Urinary bladder (tissue), 3 donors: ENCODE measurements at regions not wholly inside any gene's neighbourhood (a gene's known extent, or its start where the extent isn't known, plus 50 kb on each side); places are given as distances from the start of the nearest gene placed in this dataset.

ENCODE experiments used
- DNase-seq: peaks from one replicate; pipeline ENCODE4 v3.0.0-alpha.2; 2015; ENCODE audit errors: extremely low spot score
- H3K27ac ChIP-seq: one replicate; pipeline ENCODE4 v1.5.1; 2013; ENCODE audit warnings: low read depth, mild to moderate bottlenecking, moderate library complexity
- H3K36me3 ChIP-seq: one replicate; pipeline ENCODE4 v1.6.1; 2013; ENCODE audit warnings: mild to moderate bottlenecking, moderate library complexity; ENCODE audit not compliant: insufficient read depth
- H3K4me1 ChIP-seq: one replicate; pipeline ENCODE4 v1.6.1; 2013; ENCODE audit warnings: mild to moderate bottlenecking, moderate library complexity; ENCODE audit not compliant: insufficient read depth
- H3K4me3 ChIP-seq: one replicate; pipeline ENCODE4 v1.5.1; 2013; ENCODE audit warnings: low read depth, low read length
- WGBS: extraction: QIAGEN DNeasy Blood & Tissue Kit; methylation state at CpG from one replicate; pipeline ENCODE4 v1.1.7; 2013; 5-methylcytosine and 5-hydroxymethylcytosine counted together
- donor health status: healthy with polysubstance abuse.
- donor health status: healthy.

- no peak for DNase-seq
- WGBS = 48% methylated on average over 3 of the region's 3 CpGs
- Histone ChIP-seq H3K27ac (no peak overlapping the region), H3K4me1 (no peaks in the 10 kb centered on the region), H3K36me3 (no peaks in the 10 kb centered on the region), H3K4me3 (no peak overlapping the region)
Observed at GRCh38 chr3:69531576-69532546, 146.0 kb upstream of the FRMD4B start.

- no peak overlapping the region for H3K4me3 ChIP-seq
- H3K36me3 ChIP-seq = no peaks in the 10 kb centered on the region
- no peak for DNase-seq
- 85% methylated on average over 7 of the region's 7 CpGs for WGBS
- no peaks in the 10 kb centered on the region for H3K4me1 ChIP-seq
- H3K27ac ChIP-seq = no peak overlapping the region
Observed at GRCh38 chr3:69530554-69530953, 144.7 kb upstream of the FRMD4B start.

- no peak for DNase-seq
- Histone ChIP-seq H3K4me1 (no peaks in the 10 kb centered on the region), H3K4me3 (no peak overlapping the region), H3K36me3 (no peaks in the 10 kb centered on the region), H3K27ac (no peak overlapping the region)
Observed at GRCh38 chr3:69527498-69527897, 141.6 kb upstream of the FRMD4B start.

GRCh38 chr3:69524816-69525215, 138.9 kb upstream of the FRMD4B start:
- H3K4me1 ChIP-seq = no peaks in the 10 kb centered on the region
- H3K36me3 ChIP-seq = no peaks in the 10 kb centered on the region
- 98% methylated on average over 1 of the region's 1 CpG for WGBS
- no peak for DNase-seq
- no peak overlapping the region for H3K27ac ChIP-seq
- H3K4me3 ChIP-seq = no peak overlapping the region

- no peaks in the 10 kb centered on the region for H3K4me1 ChIP-seq
- H3K36me3 ChIP-seq = no peaks in the 10 kb centered on the region
- no peak overlapping the region for H3K27ac ChIP-seq
- H3K4me3 ChIP-seq = no peak overlapping the region
- DNase-seq = no peak
Observed at GRCh38 chr3:69521286-69521685, 135.4 kb upstream of the FRMD4B start.

- WGBS = 97% methylated on average over 4 of the region's 4 CpGs
- Histone ChIP-seq H3K36me3 (no peaks in the 10 kb centered on the region), H3K4me1 (peaks cover 1% of the 10 kb centered on the region), H3K4me3 (no peak overlapping the region), H3K27ac (no peak overlapping the region)
- no peak for DNase-seq
Observed at GRCh38 chr3:69511361-69511760, 125.5 kb upstream of the FRMD4B start.

GRCh38 chr3:69510481-69511030, 124.7 kb upstream of the FRMD4B start:
- WGBS = 20% methylated on average over 3 of the region's 3 CpGs

GRCh38 chr3:69509288-69509687, 123.4 kb upstream of the FRMD4B start:
- Histone ChIP-seq H3K4me3 (no peak overlapping the region), H3K27ac (no peak overlapping the region), H3K4me1 (peaks cover 1% of the 10 kb centered on the region), H3K36me3 (no peaks in the 10 kb centered on the region)
- WGBS = 84% methylated on average over 3 of the region's 3 CpGs
- no peak for DNase-seq

More at GRCh38 chr3:69510481-69511030, 124.7 kb upstream of the FRMD4B start:
- Histone ChIP-seq H3K4me3 (no peak overlapping the region), H3K36me3 (no peaks in the 10 kb centered on the region), H3K27ac (no peak overlapping the region), H3K4me1 (peaks cover 1% of the 10 kb centered on the region)
- no peak for DNase-seq

GRCh38 chr3:69505770-69506407, 120.0 kb upstream of the FRMD4B start:
- H3K27ac ChIP-seq = no peak overlapping the region
- no peaks in the 10 kb centered on the region for H3K36me3 ChIP-seq
- DNase-seq = no peak
- WGBS = 37% methylated on average over 7 of the region's 7 CpGs
- peaks cover 1% of the 10 kb centered on the region for H3K4me1 ChIP-seq
- H3K4me3 ChIP-seq = no peak overlapping the region

GRCh38 chr3:69504232-69504631, 118.3 kb upstream of the FRMD4B start:
- H3K27ac ChIP-seq = no peak overlapping the region
- H3K4me3 ChIP-seq = no peak overlapping the region
- WGBS = 74% methylated on average over 3 of the region's 3 CpGs
- no peak for DNase-seq
- H3K4me1 ChIP-seq = no peaks in the 10 kb centered on the region
- no peaks in the 10 kb centered on the region for H3K36me3 ChIP-seq

- H3K4me1 ChIP-seq = no peaks in the 10 kb centered on the region
- 88% methylated on average over 5 of the region's 5 CpGs for WGBS
- no peak overlapping the region for H3K27ac ChIP-seq
- no peak for DNase-seq
- H3K36me3 ChIP-seq = no peaks in the 10 kb centered on the region
- no peak overlapping the region for H3K4me3 ChIP-seq
Observed at GRCh38 chr3:69500604-69501003, 114.7 kb upstream of the FRMD4B start.

GRCh38 chr3:69499899-69500421, 114.1 kb upstream of the FRMD4B start:
- WGBS = 67% methylated on average over 9 of the region's 9 CpGs
- H3K36me3 ChIP-seq = no peaks in the 10 kb centered on the region
- H3K4me1 ChIP-seq = no peaks in the 10 kb centered on the region
- H3K4me3 ChIP-seq = no peak overlapping the region
- H3K27ac ChIP-seq = no peak overlapping the region
- DNase-seq = no peak

- H3K36me3 ChIP-seq = no peaks in the 10 kb centered on the region
- H3K4me3 ChIP-seq = no peak overlapping the region
- WGBS = 73% methylated on average over 3 of the region's 3 CpGs
- no peak overlapping the region for H3K27ac ChIP-seq
- peak; percentile 13 for DNase-seq
- H3K4me1 ChIP-seq = no peaks in the 10 kb centered on the region
Observed at GRCh38 chr3:69499422-69499821, 113.5 kb upstream of the FRMD4B start.

GRCh38 chr3:69496856-69497255, 111.0 kb upstream of the FRMD4B start:
- no peaks in the 10 kb centered on the region for H3K4me1 ChIP-seq
- 96% methylated on average over 3 of the region's 3 CpGs for WGBS
- DNase-seq = no peak
- no peak overlapping the region for H3K27ac ChIP-seq
- no peak overlapping the region for H3K4me3 ChIP-seq
- no peaks in the 10 kb centered on the region for H3K36me3 ChIP-seq
